GM18517 (cell line): ENCODE measurements at regions not wholly inside any gene's neighbourhood (a gene's known extent, or its start where the extent isn't known, plus 50 kb on each side); places are given as distances from the start of the nearest gene placed in this dataset.

Experiments
- ATAC-seq: cut with Tn5 transposase; IDR thresholded peaks from one replicate; pipeline ENCODE4 v1.9.1; 2021; ENCODE audit warnings: mild to moderate bottlenecking, moderate library complexity; ENCODE audit not compliant: unreplicated experiment

- no peak for ATAC-seq
Measured at GRCh38 chr12:125267114-125267513, 201.9 kb downstream of the AACS start.

- ATAC-seq = no peak
Measured at GRCh38 chr12:125269276-125269675, 204.0 kb downstream of the AACS start.

- ATAC-seq = no peak
Measured at GRCh38 chr12:125271892-125272291, 206.7 kb downstream of the AACS start.

GRCh38 chr12:125272383-125272933 lies 207.2 kb downstream of the AACS start:
- ATAC-seq = no peak

- ATAC-seq = no peak
Measured at GRCh38 chr12:125276567-125276966, 211.3 kb downstream of the AACS start.

DNA sequence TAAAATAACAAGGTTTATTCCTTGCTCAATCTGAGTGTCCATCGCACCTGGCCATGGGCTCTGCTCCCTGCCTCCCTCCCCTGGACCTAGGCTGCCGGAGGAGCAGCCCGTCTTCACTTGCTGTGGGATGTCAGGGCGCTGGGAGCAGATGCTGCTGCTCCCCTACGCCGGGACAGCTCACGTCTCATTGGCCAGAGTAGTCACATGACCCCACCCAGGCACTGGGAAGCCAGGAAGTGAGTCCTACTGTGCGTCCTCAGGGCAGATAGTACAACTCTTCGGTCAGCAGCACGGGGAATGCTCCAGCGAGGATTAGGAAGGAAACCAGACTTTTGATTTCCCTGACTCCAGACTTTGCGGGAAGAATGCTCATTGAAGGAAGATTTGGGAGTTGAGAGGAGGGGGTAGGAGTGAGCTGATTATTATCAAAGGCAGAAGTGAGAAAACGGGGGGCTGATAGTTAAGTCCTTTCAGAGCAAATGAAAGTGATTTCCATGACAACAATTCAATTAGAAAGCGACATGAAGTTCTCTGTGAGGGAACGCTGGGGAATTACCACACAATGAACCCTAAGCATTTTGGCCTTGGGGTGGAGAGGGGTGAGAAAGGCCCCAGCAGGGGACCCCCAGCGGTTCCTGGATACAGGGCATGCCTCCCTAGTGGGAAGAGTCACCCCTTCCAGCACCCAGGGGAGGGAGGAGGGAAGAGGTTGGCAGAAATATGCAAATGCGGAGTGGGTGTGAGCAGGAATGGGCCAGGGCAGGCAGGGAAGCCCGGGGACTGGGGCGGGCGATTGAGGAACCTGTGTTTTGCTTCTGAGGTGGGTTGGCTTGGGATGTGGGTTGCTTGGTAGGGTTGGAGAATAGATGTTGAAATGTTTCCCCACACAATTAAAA lies 215.5 kb downstream of the AACS start:
- ATAC-seq = no peak

GRCh38 chr12:125282921-125283320 lies 217.7 kb downstream of the AACS start:
- no peak for ATAC-seq

DNA sequence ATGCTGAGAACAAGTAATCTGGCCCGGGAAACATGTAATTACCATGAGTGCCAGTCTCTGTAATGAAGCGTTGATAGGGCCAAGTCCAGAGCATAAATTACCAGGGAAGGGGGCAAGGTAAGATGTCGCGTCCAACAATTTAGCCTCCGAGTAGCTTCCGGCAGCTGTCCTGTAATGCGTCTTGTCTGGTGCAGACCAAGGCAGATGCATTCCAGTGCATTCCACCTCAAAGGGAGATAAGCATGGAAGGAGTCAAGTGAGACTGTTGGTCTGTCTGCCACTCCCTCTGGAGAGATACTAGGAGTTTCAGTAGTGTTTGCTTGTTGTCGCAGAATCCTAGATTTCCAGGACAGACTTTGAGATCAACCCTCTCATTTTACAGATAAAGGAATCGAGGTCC lies 218.3 kb downstream of the AACS start:
- no peak for ATAC-seq

- ATAC-seq = no peak
Measured at GRCh38 chr12:125284087-125284486, 218.9 kb downstream of the AACS start.

GRCh38 chr12:125284945-125285685 lies 219.9 kb downstream of the AACS start:
- no peak for ATAC-seq

GRCh38 chr12:125286005-125286727 lies 220.9 kb downstream of the AACS start:
- ATAC-seq = no peak

GRCh38 chr12:125287155-125287847 lies 222.1 kb downstream of the AACS start:
- peak; percentile 76 for ATAC-seq

DNA sequence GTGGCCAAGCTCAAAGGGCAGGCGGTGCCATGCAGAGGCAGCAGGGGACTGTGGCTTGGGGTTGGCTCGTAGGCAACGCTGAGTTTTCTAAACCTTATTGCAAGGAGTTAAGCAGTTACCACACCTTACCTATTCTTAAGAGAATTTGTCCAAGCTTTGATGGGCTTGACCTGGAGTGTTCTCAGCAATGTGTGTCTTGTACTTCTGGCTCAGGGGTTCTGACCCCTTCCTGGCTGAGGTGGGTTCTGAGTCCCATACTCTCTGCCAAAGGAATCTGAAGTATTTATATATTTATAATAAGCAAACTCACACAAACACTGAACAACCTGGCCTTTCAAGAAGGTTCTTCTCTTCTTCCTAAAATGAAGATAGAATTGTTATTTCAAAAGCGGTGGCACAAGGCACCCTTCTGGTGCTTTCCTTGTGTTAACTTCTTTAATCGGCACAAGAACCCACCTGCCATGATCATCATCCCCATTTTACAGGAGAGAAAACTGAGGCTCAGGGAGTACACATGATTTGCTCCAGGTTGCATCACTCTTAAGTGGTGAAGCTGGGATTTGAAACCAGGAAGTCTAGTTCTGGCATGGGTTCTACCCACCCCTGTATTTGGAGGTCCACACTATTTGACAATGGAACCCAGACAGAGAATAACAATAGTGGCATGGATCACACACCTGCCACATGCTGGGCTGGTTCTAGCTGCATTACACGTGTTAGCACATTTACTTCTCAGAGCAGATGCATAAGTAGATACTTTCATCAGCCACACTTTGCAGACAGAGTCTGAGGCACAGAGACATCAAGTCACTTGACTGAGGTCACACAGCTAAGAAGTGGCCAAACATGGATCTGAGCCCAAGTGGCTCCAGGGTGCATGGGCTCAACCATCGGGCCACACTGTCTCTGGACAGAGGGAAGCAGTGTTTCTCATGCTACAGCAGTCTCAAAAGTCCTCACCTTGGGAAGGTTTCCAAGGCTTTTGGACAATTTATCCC lies 224.0 kb downstream of the AACS start:
- ATAC-seq = no peak

- no peak for ATAC-seq
Measured at GRCh38 chr12:125289970-125290369, 224.7 kb downstream of the AACS start.

GRCh38 chr12:125292700-125293099 lies 227.5 kb downstream of the AACS start:
- no peak for ATAC-seq

DNA sequence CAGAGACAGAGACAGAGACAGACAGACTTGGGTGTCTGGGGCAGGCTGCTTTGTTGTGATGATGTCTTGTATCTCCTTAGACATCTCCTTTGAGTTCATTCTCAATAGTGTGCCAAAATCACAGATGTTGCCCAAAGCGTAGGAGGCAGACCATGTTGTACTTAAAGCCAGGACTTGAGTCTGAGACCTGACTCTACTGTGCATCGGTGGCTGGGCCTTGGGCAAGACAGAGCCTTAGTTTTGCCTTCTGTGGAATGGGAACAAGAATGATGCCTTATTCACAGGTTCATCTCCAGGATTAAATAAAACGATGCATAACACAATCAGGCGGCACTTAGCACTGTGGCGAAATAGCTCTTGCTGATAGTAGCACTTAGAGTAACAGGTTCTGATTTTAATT lies 230.3 kb downstream of the AACS start:
- ATAC-seq = no peak

- ATAC-seq = no peak
Measured at GRCh38 chr12:125296701-125297100, 231.5 kb downstream of the AACS start.

DNA sequence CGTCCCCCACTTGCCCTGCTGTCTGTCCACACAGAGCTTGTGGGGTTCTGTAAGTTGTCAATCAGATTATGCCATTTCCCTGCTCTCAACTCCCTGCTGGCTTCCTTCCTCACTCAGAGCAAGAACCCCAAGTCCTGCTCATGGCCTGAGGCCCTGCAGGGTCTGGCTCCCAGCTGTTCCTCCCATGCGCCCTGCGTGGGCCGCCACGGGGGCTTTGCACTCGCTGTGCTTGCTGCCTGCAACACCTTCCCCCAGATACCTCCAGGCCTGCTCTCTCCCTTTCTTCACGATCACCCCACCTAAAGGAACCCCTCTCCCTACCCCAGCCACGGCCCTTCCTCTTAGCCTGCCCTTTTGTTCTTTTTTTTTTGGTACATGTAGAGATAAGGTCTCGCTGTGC lies 234.6 kb downstream of the AACS start:
- no peak for ATAC-seq

DNA sequence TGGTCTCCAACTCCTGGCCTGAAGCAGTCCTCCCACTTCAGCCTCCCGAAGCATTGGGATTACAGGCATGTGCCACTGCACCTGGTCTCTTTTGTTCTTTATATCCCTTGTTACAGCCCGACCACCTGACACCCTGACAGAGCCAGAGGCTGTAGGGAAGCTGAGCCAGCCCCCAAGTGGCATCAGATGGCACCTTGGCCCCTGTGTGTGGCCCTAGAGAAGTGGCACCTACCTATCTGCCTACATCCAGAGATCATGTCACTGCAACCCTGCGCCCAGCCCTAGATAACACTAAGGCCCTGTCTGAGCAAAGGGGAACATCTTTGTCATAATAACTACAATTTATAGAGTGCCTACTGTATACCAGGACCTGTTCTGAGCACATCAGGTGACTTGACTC lies 235.0 kb downstream of the AACS start:
- ATAC-seq = no peak
